D721Med (cell line): ENCODE measurements at regions not wholly inside any gene's neighbourhood (a gene's known extent, or its start where the extent isn't known, plus 50 kb on each side); places are given as distances from the start of the nearest gene placed in this dataset.

Source experiments
- DNase-seq: peaks from one replicate; pipeline ENCODE4 v3.0.0; 2011; ENCODE audit warnings: low spot score; ENCODE audit not compliant: insufficient read length
- FAIRE-seq: peaks from 2 replicates; lab custom pipeline; 2011; peaks lifted over from hg19 to GRCh38; lab: Jason Lieb, UNC
- TF ChIP-seq, protein P1 (sequence below): IDR thresholded peaks from 2 replicates; pipeline ENCODE4 v1.5.1; 2012; ENCODE audit warnings: mild to moderate bottlenecking, control low read depth; ENCODE audit not compliant: insufficient read depth; ENCODE audit errors: missing control alignments

GRCh38 chr2:226680719-226681118, 118.9 kb downstream of the IRS1 start:
- FAIRE-seq (no peak), DNase-seq (no peak)
- TF ChIP-seq, protein P1, sequence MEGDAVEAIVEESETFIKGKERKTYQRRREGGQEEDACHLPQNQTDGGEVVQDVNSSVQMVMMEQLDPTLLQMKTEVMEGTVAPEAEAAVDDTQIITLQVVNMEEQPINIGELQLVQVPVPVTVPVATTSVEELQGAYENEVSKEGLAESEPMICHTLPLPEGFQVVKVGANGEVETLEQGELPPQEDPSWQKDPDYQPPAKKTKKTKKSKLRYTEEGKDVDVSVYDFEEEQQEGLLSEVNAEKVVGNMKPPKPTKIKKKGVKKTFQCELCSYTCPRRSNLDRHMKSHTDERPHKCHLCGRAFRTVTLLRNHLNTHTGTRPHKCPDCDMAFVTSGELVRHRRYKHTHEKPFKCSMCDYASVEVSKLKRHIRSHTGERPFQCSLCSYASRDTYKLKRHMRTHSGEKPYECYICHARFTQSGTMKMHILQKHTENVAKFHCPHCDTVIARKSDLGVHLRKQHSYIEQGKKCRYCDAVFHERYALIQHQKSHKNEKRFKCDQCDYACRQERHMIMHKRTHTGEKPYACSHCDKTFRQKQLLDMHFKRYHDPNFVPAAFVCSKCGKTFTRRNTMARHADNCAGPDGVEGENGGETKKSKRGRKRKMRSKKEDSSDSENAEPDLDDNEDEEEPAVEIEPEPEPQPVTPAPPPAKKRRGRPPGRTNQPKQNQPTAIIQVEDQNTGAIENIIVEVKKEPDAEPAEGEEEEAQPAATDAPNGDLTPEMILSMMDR = no peak

- FAIRE-seq (no peak), DNase-seq (no peak)
- TF ChIP-seq, protein P1 = no peak
These were observed 120.1 kb downstream of the IRS1 start for GRCh38 chr2:226679389-226680065.

DNA sequence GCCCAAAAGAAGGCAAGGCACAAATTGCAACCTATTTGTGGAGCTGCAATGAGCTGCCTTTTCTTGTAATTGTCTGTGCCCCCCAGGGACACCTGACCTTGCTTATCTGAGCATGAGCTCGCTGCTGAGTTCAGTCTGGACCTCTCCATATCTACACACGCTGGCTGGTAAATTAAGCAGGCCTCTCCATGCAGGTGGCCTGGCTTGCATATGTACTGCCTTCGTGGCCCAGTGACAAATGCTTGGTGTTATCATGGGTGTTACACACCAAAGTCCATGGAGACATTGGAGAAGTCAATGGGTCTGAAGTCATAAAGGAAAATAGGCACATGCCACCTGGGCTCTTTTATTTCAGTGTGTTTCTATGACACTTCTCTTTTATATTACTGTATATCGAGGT, 121.2 kb downstream of the IRS1 start:
- DNase-seq = no peak
- TF ChIP-seq, protein P1 = no peak
- FAIRE-seq = no peak

- DNase-seq = no peak
- TF ChIP-seq, protein P1 = no peak
- no peak for FAIRE-seq
These were observed 122.5 kb downstream of the IRS1 start for GRCh38 chr2:226677080-226677479.

DNA sequence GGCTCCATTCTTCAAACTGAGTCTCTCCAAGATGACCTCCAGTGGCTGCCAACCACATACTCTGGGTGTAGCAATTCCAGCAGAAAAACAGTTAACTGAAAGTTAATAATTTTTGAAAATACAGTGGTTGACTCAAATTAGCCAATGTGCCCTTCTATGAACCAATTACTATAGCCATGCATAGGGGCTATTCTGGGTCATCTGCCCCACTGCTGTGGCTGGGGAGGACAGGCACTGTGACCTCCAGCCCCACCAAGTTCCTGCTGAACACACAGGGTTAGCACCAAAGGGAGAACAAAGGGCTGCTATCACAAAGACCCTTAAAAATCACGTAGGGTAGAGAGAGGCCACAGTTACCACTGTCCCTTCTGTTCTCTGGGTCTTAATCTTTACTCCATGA, 123.0 kb downstream of the IRS1 start:
- DNase-seq = no peak
- TF ChIP-seq, protein P1 = no peak
- no peak for FAIRE-seq

DNA sequence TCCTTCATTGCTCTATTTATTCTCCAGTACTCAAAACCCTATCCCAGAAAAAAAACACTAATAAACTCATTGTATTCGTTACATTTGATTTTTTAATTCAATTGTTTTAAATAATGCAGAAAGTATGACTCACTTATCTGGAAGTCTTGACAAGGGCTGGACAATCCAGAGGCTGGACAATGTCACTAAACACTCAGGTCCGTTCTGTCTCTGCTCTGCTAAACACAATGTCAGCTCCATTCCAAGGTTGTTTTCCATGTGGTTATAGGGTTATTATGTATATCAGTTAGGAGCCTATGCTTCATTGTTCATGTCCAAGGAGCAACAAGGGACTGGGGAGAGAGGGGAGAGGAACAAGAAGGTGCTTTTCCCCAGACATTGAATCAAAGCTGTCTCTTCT, 125.5 kb downstream of the IRS1 start:
- DNase-seq = no peak
- no peak for FAIRE-seq
- TF ChIP-seq, protein P1 = no peak

GRCh38 chr2:226673314-226673723, 126.3 kb downstream of the IRS1 start:
- TF ChIP-seq, protein P1 = no peak
- DNase-seq (no peak), FAIRE-seq (no peak)
